CD4-positive, CD25-positive, alpha-beta regulatory T cell (primary cell): ENCODE measurements at regions not wholly inside any gene's neighbourhood (a gene's known extent, or its start where the extent isn't known, plus 50 kb on each side); places are given as distances from the start of the nearest gene placed in this dataset.

Source experiments
- ATAC-seq, 2 donors: fragments of 150-1000 bp; cut with Tn5 transposase; one replicate each; pipeline ENCODE4 v1.10.0; 2021; ENCODE audit warnings: low read depth in 2 of 2, moderate number of reproducible peaks in 2 of 2, moderate library complexity in 1 of 2
- DNase-seq, 3 donors: peaks; one replicate each; pipeline versions ENCODE4 v3.0.0 to v3.0.0-alpha.2; 2012 to 2022; ENCODE audit warnings: mixed read lengths in 1 of 3
- H3K27ac ChIP-seq: one replicate; pipeline ENCODE4 v1.7.0; 2013; ENCODE audit warnings: mild to moderate bottlenecking, low read length; ENCODE audit not compliant: insufficient read depth, poor library complexity, severe bottlenecking
- H3K27me3 ChIP-seq: one replicate; pipeline ENCODE4 v1.7.0; 2013; ENCODE audit warnings: low read length; ENCODE audit not compliant: control insufficient read depth, insufficient read depth
- H3K36me3 ChIP-seq: one replicate; pipeline ENCODE4 v1.7.0; 2013; ENCODE audit warnings: mild to moderate bottlenecking, low read length, moderate library complexity; ENCODE audit not compliant: control insufficient read depth, insufficient read depth
- H3K4me1 ChIP-seq: 2 replicates; pipeline ENCODE4 v1.7.0; 2013; ENCODE audit warnings: mild to moderate bottlenecking, low read length; ENCODE audit not compliant: insufficient read depth, control insufficient read depth, poor library complexity, severe bottlenecking
- H3K4me3 ChIP-seq: one replicate; pipeline ENCODE4 v1.7.0; 2013; ENCODE audit warnings: low read depth, mild to moderate bottlenecking, low read length, moderate library complexity
- H3K9me3 ChIP-seq, 2 experiments: 1 replicate in 1 of 2; 2 replicates in 1 of 2; pipeline ENCODE4 v1.7.0; 2013; ENCODE audit warnings: low read length in 2 of 2, mild to moderate bottlenecking in 1 of 2, moderate library complexity in 1 of 2; ENCODE audit not compliant: control insufficient read depth in 2 of 2
- H3K27ac Mint-ChIP-seq, 3 donors: one replicate each; pipeline ENCODE4 v1.8.0; 2020 to 2022; ENCODE audit warnings: mild to moderate bottlenecking in 3 of 3, mixed read lengths in 3 of 3, moderate library complexity in 2 of 3
- H3K27me3 Mint-ChIP-seq: one replicate; pipeline ENCODE4 v1.8.0; 2022; ENCODE audit warnings: mild to moderate bottlenecking, mixed read lengths
- H3K36me3 Mint-ChIP-seq: one replicate; pipeline ENCODE4 v1.8.0; 2020; ENCODE audit warnings: mixed read lengths
- H3K4me1 Mint-ChIP-seq, 4 donors: one replicate each; pipeline ENCODE4 v1.8.0; 2020 to 2022; ENCODE audit warnings: mixed read lengths in 4 of 4, mild to moderate bottlenecking in 1 of 4
- H3K4me3 Mint-ChIP-seq, 4 donors: one replicate each; pipeline ENCODE4 v1.8.0; 2020 to 2022; ENCODE audit warnings: mild to moderate bottlenecking in 4 of 4, mixed read lengths in 4 of 4, moderate library complexity in 3 of 4
- H3K9me3 Mint-ChIP-seq, 7 donors: one replicate each; pipeline ENCODE4 v1.8.0; 2020 to 2022; ENCODE audit warnings: mixed read lengths in 7 of 7, mild to moderate bottlenecking in 3 of 7, moderate library complexity in 2 of 7

GRCh38 chr1:192066202-192066601 is 92.1 kb upstream of the RGS18 start:
- H3K36me3 Mint-ChIP-seq: no peaks in the 10 kb centered on the region
- Histone ChIP-seq H3K27ac (no peak overlapping the region), H3K36me3 (no peaks in the 10 kb centered on the region), H3K4me3 (no peak overlapping the region), H3K27me3 (no peaks in the 10 kb centered on the region), H3K4me1 (no peaks in the 10 kb centered on the region), H3K9me3 (no peaks in the 10 kb centered on the region)
- no peaks in the 10 kb centered on the region for H3K4me1 Mint-ChIP-seq
- no peak overlapping the region for H3K4me3 Mint-ChIP-seq
- DNase-seq (no peak), ATAC-seq (no peak)
- no peak overlapping the region for H3K27ac Mint-ChIP-seq
- no peaks in the 10 kb centered on the region for H3K27me3 Mint-ChIP-seq
- peaks cover 0 to 10% (median 0%) of the 10 kb centered on the region in 7 donors for H3K9me3 Mint-ChIP-seq

- no peak overlapping the region for H3K27ac ChIP-seq
- no peaks in the 10 kb centered on the region for H3K27me3 ChIP-seq
- Mint-ChIP-seq H3K4me1 (no peaks in the 10 kb centered on the region), H3K36me3 (no peaks in the 10 kb centered on the region), H3K4me3 (no peak overlapping the region), H3K27ac (no peak overlapping the region), H3K9me3 (peaks cover 0 to 10% (median 0%) of the 10 kb centered on the region in 7 donors), H3K27me3 (no peaks in the 10 kb centered on the region)
- H3K9me3 ChIP-seq: no peaks in the 10 kb centered on the region
- H3K36me3 ChIP-seq: no peaks in the 10 kb centered on the region
- DNase-seq (no peak), ATAC-seq (no peak)
- H3K4me1 ChIP-seq: no peaks in the 10 kb centered on the region
- H3K4me3 ChIP-seq: no peak overlapping the region
These were observed 90.9 kb upstream of the RGS18 start for GRCh38 chr1:192067360-192067759.

- Histone ChIP-seq H3K36me3 (no peaks in the 10 kb centered on the region), H3K4me1 (no peaks in the 10 kb centered on the region), H3K9me3 (no peaks in the 10 kb centered on the region), H3K27me3 (no peaks in the 10 kb centered on the region), H3K4me3 (no peak overlapping the region), H3K27ac (no peak overlapping the region)
- ATAC-seq (no peak), DNase-seq (no peak)
- Mint-ChIP-seq H3K4me1 (no peaks in the 10 kb centered on the region), H3K27me3 (no peaks in the 10 kb centered on the region), H3K4me3 (no peak overlapping the region), H3K36me3 (no peaks in the 10 kb centered on the region), H3K27ac (no peak overlapping the region), H3K9me3 (peaks cover 0 to 10% (median 0%) of the 10 kb centered on the region in 7 donors)
These were observed 88.0 kb upstream of the RGS18 start for GRCh38 chr1:192070213-192070612.

- Histone ChIP-seq H3K27ac (no peak overlapping the region), H3K36me3 (no peaks in the 10 kb centered on the region), H3K4me1 (no peaks in the 10 kb centered on the region), H3K4me3 (no peak overlapping the region), H3K27me3 (no peaks in the 10 kb centered on the region), H3K9me3 (no peaks in the 10 kb centered on the region)
- Mint-ChIP-seq H3K9me3 (peaks cover 0 to 6% (median 3%) of the 10 kb centered on the region in 7 donors), H3K36me3 (no peaks in the 10 kb centered on the region), H3K4me3 (no peak overlapping the region), H3K27ac (no peak overlapping the region), H3K4me1 (no peaks in the 10 kb centered on the region), H3K27me3 (no peaks in the 10 kb centered on the region)
- DNase-seq (no peak), ATAC-seq (no peak)
These were observed 77.6 kb upstream of the RGS18 start for GRCh38 chr1:192080684-192081083.

- Mint-ChIP-seq H3K4me3 (no peak overlapping the region), H3K36me3 (no peaks in the 10 kb centered on the region), H3K9me3 (peaks cover 0 to 6% (median 3%) of the 10 kb centered on the region in 7 donors), H3K27ac (no peak overlapping the region), H3K4me1 (no peaks in the 10 kb centered on the region), H3K27me3 (no peaks in the 10 kb centered on the region)
- no peaks in the 10 kb centered on the region for H3K9me3 ChIP-seq
- no peaks in the 10 kb centered on the region for H3K4me1 ChIP-seq
- ATAC-seq (no peak), DNase-seq (no peak)
- no peaks in the 10 kb centered on the region for H3K36me3 ChIP-seq
- no peak overlapping the region for H3K27ac ChIP-seq
- no peak overlapping the region for H3K4me3 ChIP-seq
- H3K27me3 ChIP-seq: no peaks in the 10 kb centered on the region
These were observed 76.9 kb upstream of the RGS18 start for GRCh38 chr1:192081359-192081758.

GRCh38 chr1:192086644-192087043 is 71.6 kb upstream of the RGS18 start:
- Histone ChIP-seq H3K27me3 (no peaks in the 10 kb centered on the region), H3K27ac (no peak overlapping the region), H3K4me1 (no peaks in the 10 kb centered on the region), H3K9me3 (no peaks in the 10 kb centered on the region), H3K36me3 (no peaks in the 10 kb centered on the region), H3K4me3 (no peak overlapping the region)
- DNase-seq (no peak), ATAC-seq (no peak)
- H3K36me3 Mint-ChIP-seq: no peaks in the 10 kb centered on the region
- H3K4me3 Mint-ChIP-seq: no peak overlapping the region
- no peaks in the 10 kb centered on the region for H3K4me1 Mint-ChIP-seq
- H3K27me3 Mint-ChIP-seq: no peaks in the 10 kb centered on the region
- peaks cover 0 to 6% (median 3%) of the 10 kb centered on the region in 7 donors for H3K9me3 Mint-ChIP-seq
- no peak overlapping the region for H3K27ac Mint-ChIP-seq

- Mint-ChIP-seq H3K9me3 (peaks cover 1 to 6% (median 3%) of the 10 kb centered on the region in 7 donors), H3K27me3 (no peaks in the 10 kb centered on the region), H3K4me3 (no peak overlapping the region), H3K36me3 (no peaks in the 10 kb centered on the region), H3K4me1 (no peaks in the 10 kb centered on the region), H3K27ac (no peak overlapping the region)
- Histone ChIP-seq H3K27ac (no peak overlapping the region), H3K4me3 (no peak overlapping the region), H3K9me3 (no peaks in the 10 kb centered on the region), H3K4me1 (no peaks in the 10 kb centered on the region), H3K36me3 (no peaks in the 10 kb centered on the region), H3K27me3 (no peaks in the 10 kb centered on the region)
- DNase-seq (no peak), ATAC-seq (no peak)
These were observed 70.9 kb upstream of the RGS18 start for GRCh38 chr1:192087334-192087733.

- H3K4me3 Mint-ChIP-seq: no peak overlapping the region
- H3K36me3 Mint-ChIP-seq: no peaks in the 10 kb centered on the region
- no peak overlapping the region for H3K27ac Mint-ChIP-seq
- ATAC-seq (no peak), DNase-seq (no peak)
- no peaks in the 10 kb centered on the region for H3K27me3 Mint-ChIP-seq
- Histone ChIP-seq H3K27me3 (no peaks in the 10 kb centered on the region), H3K36me3 (no peaks in the 10 kb centered on the region), H3K9me3 (no peaks in the 10 kb centered on the region), H3K27ac (no peak overlapping the region), H3K4me3 (no peak overlapping the region), H3K4me1 (no peaks in the 10 kb centered on the region)
- H3K4me1 Mint-ChIP-seq: no peaks in the 10 kb centered on the region
- peaks cover 1 to 6% (median 3%) of the 10 kb centered on the region in 7 donors for H3K9me3 Mint-ChIP-seq
These were observed 69.8 kb upstream of the RGS18 start for GRCh38 chr1:192088496-192088895.
